ENCODE measurements at regions not wholly inside any gene's neighbourhood (a gene's known extent, or its start where the extent isn't known, plus 50 kb on each side); places are given as distances from the start of the nearest gene placed in this dataset.

DNA sequence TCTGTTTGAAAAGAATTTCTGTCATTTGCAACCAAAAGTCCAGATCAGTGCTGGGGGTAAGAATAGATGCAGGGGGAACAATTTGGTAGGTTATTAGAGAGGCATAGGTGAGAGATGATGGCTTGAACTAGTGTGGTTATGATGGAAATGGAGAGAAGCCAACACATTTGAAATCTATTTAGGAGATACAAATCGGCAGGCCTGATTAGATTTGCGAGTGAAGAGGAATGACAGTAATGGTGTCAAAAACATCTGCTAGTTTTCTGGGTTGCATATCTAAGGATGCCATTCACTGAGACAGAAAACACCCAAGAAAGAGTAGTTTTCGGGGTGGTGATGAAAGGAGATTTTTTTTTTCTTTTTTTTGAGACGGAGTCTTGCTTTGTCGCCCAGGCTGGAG, 138.1 kb downstream of the LMNTD1 start:
- no peaks in the 10 kb centered on the region for H3K27me3 ChIP-seq (ENCODE audit: low read length)
- H4K20me1 ChIP-seq (ENCODE audit: low read depth, low read length), result no peaks in the 10 kb centered on the region
- no peak overlapping the region for H2AFZ ChIP-seq (ENCODE audit: low read depth, low read length, severe bottlenecking)
- no peaks in the 10 kb centered on the region for H3K36me3 ChIP-seq (ENCODE audit: low read length)
- no peaks in the 10 kb centered on the region for H3K9me3 ChIP-seq (ENCODE audit: insufficient read depth, low read length)
- no peak overlapping the region for H3K4me2 ChIP-seq (ENCODE audit: low read depth, low read length, poor library complexity, severe bottlenecking)
- H3K27ac ChIP-seq (ENCODE audit: low read depth, low read length), result no peak overlapping the region
- H3K4me3 ChIP-seq (ENCODE audit: insufficient read depth, low read length, poor library complexity, severe bottlenecking), result no peak overlapping the region
- TF ChIP-seq, protein P1, sequence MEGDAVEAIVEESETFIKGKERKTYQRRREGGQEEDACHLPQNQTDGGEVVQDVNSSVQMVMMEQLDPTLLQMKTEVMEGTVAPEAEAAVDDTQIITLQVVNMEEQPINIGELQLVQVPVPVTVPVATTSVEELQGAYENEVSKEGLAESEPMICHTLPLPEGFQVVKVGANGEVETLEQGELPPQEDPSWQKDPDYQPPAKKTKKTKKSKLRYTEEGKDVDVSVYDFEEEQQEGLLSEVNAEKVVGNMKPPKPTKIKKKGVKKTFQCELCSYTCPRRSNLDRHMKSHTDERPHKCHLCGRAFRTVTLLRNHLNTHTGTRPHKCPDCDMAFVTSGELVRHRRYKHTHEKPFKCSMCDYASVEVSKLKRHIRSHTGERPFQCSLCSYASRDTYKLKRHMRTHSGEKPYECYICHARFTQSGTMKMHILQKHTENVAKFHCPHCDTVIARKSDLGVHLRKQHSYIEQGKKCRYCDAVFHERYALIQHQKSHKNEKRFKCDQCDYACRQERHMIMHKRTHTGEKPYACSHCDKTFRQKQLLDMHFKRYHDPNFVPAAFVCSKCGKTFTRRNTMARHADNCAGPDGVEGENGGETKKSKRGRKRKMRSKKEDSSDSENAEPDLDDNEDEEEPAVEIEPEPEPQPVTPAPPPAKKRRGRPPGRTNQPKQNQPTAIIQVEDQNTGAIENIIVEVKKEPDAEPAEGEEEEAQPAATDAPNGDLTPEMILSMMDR (IDR thresholded peaks at IDR 0.05; ENCODE audit: insufficient read depth, low read length, poor library complexity, severe bottlenecking), result no peak
- TF ChIP-seq EZH2phosphoT487 (conservative IDR thresholded peaks at IDR 0.05; ENCODE audit: low read length), result no peak
- no peaks in the 10 kb centered on the region for H3K79me2 ChIP-seq (ENCODE audit: insufficient read depth, low read length)
- H3K9me2 ChIP-seq (replicated peaks; ENCODE audit: insufficient read depth, low read length), result no peaks in the 10 kb centered on the region
- H3F3A ChIP-seq (ENCODE audit: insufficient read depth), result no peaks in the 10 kb centered on the region
- no peak overlapping the region for H3K9ac ChIP-seq (ENCODE audit: low read length)

- Histone ChIP-seq H3K27ac (ENCODE audit: low read depth, low read length) (no peak overlapping the region), H3K9ac (ENCODE audit: low read length) (no peak overlapping the region)
Measured at GRCh38 chr12:25412735-25413134, 140.3 kb downstream of the LMNTD1 start.

DNA sequence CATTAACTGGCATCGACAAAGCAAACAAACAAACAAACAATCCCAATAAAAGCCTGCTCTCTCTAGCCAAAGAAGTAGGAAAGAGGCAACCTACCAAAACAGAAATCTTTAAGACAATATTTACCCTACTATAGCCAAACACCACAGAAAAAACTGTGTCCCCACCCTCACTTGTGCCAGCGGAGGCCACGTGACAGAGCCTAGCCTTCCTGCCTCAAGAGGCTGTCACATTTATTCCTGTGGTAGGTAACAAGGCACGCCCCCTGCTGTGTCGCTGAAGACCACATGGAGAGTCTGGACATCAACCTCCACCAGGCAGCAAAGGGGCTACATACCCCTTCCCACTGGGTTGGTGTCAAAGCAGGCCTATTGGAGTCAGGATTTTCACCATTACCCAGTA, 148.1 kb downstream of the LMNTD1 start:
- Histone ChIP-seq H3K4me3 (ENCODE audit: insufficient read depth, low read length, poor library complexity, severe bottlenecking) (no peak overlapping the region), H3K9me3 (ENCODE audit: insufficient read depth, low read length) (no peaks in the 10 kb centered on the region), H3F3A (ENCODE audit: insufficient read depth) (no peaks in the 10 kb centered on the region), H2AFZ (ENCODE audit: low read depth, low read length, severe bottlenecking) (no peak overlapping the region), H3K4me2 (ENCODE audit: low read depth, low read length, poor library complexity, severe bottlenecking) (no peak overlapping the region), H4K20me1 (ENCODE audit: low read depth, low read length) (no peaks in the 10 kb centered on the region), H3K27ac (ENCODE audit: low read depth, low read length) (no peak overlapping the region), H3K9me2 (replicated peaks; ENCODE audit: insufficient read depth, low read length) (no peaks in the 10 kb centered on the region), H3K9ac (ENCODE audit: low read length) (no peak overlapping the region), H3K79me2 (ENCODE audit: insufficient read depth, low read length) (no peaks in the 10 kb centered on the region), H3K27me3 (ENCODE audit: low read length) (no peaks in the 10 kb centered on the region), H3K36me3 (ENCODE audit: low read length) (no peaks in the 10 kb centered on the region)
- TF ChIP-seq, protein P1 (IDR thresholded peaks at IDR 0.05; ENCODE audit: insufficient read depth, low read length, poor library complexity, severe bottlenecking), result no peak
- TF ChIP-seq EZH2phosphoT487 (conservative IDR thresholded peaks at IDR 0.05; ENCODE audit: low read length), result no peak

More at GRCh38 chr12:25412735-25413134, 140.3 kb downstream of the LMNTD1 start:
- Histone ChIP-seq H3K9me2 (replicated peaks; ENCODE audit: insufficient read depth, low read length) (no peaks in the 10 kb centered on the region), H3K4me2 (ENCODE audit: low read depth, low read length, poor library complexity, severe bottlenecking) (no peak overlapping the region), H4K20me1 (ENCODE audit: low read depth, low read length) (no peaks in the 10 kb centered on the region), H2AFZ (ENCODE audit: low read depth, low read length, severe bottlenecking) (no peak overlapping the region), H3F3A (ENCODE audit: insufficient read depth) (no peaks in the 10 kb centered on the region), H3K9me3 (ENCODE audit: insufficient read depth, low read length) (no peaks in the 10 kb centered on the region), H3K36me3 (ENCODE audit: low read length) (no peaks in the 10 kb centered on the region), H3K4me3 (ENCODE audit: insufficient read depth, low read length, poor library complexity, severe bottlenecking) (no peak overlapping the region), H3K79me2 (ENCODE audit: insufficient read depth, low read length) (no peaks in the 10 kb centered on the region), H3K27me3 (ENCODE audit: low read length) (no peaks in the 10 kb centered on the region)
- TF ChIP-seq, protein P1 (IDR thresholded peaks at IDR 0.05; ENCODE audit: insufficient read depth, low read length, poor library complexity, severe bottlenecking), result no peak
- no peak for TF ChIP-seq EZH2phosphoT487 (conservative IDR thresholded peaks at IDR 0.05; ENCODE audit: low read length)

Measured in SU-DHL-6 (cell line).